ENCODE measurements at regions not wholly inside any gene's neighbourhood (a gene's known extent, or its start where the extent isn't known, plus 50 kb on each side); places are given as distances from the start of the nearest gene placed in this dataset.
A peak's percentile ranks its signal among the peaks of the same experiment; 100 is the strongest.

DNA sequence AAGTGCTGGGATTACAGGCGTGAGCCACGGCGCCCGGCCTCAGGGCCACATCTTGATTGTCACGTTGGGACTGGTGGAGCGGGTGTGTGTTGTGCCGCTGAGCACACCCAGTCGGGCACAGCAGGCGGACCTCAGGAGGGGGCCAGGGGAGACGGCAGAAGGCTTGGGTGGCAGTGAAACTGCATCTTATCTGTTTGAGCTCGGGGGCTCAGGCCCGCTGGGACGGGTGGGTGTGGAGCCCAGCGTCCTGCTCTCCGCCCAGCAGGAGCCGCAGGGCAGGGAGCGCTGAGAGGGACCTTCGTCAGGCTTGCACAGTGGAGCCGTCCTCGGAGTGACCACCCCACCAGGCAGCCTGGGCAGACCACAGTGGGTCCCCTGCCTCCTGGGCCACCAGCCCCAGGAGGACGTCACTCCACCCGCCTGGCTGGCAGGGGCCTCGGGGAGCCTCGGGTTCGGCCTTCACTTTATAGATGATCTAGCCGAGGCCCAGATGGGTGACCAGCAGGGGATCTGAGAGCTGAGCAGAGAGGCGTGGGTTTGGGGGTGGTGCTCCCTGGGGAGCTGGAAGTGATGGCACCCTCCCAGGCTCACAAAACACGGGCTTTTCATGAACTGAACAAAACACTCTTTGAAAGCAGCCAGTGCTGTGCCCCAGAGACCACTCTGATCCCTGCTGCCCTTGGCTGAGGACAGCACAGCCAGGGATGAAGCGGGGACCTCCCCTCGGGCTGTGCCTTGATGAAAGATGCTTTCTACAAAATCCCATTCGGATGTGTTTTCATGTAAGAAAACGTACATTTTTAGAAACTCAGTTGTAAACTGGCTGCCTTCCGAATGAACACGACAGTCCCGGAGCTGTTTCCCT, 181.1 kb downstream of the SEC14L1 start (continued):
- TF ChIP-seq, protein P1, sequence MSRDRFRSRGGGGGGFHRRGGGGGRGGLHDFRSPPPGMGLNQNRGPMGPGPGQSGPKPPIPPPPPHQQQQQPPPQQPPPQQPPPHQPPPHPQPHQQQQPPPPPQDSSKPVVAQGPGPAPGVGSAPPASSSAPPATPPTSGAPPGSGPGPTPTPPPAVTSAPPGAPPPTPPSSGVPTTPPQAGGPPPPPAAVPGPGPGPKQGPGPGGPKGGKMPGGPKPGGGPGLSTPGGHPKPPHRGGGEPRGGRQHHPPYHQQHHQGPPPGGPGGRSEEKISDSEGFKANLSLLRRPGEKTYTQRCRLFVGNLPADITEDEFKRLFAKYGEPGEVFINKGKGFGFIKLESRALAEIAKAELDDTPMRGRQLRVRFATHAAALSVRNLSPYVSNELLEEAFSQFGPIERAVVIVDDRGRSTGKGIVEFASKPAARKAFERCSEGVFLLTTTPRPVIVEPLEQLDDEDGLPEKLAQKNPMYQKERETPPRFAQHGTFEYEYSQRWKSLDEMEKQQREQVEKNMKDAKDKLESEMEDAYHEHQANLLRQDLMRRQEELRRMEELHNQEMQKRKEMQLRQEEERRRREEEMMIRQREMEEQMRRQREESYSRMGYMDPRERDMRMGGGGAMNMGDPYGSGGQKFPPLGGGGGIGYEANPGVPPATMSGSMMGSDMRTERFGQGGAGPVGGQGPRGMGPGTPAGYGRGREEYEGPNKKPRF (IDR thresholded peaks at IDR 0.05; ENCODE audit: low read depth, low read length), result no peak
- no peak for TF ChIP-seq ARID1B (IDR thresholded peaks at IDR 0.05)
- TF ChIP-seq DPF2 (IDR thresholded peaks at IDR 0.05), result 0 out of 2 replicates have a peak, but pooled peaks have one; percentile 33
- 0 out of 2 replicates have a peak, but pooled peaks have one; percentile 32 for TF ChIP-seq SUPT5H (IDR thresholded peaks at IDR 0.05)
- peak; percentile 56 for TF ChIP-seq RBBP5 (IDR thresholded peaks at IDR 0.05; ENCODE audit: borderline replicate concordance, insufficient read depth, low read length, poor library complexity, severe bottlenecking)
- no peak for TF ChIP-seq NFXL1 (CRISPR knock-in tag; IDR thresholded peaks at IDR 0.05)
- no peak for TF ChIP-seq DMBX1 (CRISPR knock-in tag; IDR thresholded peaks at IDR 0.05; ENCODE audit: borderline replicate concordance)
- TF ChIP-seq, protein P2, sequence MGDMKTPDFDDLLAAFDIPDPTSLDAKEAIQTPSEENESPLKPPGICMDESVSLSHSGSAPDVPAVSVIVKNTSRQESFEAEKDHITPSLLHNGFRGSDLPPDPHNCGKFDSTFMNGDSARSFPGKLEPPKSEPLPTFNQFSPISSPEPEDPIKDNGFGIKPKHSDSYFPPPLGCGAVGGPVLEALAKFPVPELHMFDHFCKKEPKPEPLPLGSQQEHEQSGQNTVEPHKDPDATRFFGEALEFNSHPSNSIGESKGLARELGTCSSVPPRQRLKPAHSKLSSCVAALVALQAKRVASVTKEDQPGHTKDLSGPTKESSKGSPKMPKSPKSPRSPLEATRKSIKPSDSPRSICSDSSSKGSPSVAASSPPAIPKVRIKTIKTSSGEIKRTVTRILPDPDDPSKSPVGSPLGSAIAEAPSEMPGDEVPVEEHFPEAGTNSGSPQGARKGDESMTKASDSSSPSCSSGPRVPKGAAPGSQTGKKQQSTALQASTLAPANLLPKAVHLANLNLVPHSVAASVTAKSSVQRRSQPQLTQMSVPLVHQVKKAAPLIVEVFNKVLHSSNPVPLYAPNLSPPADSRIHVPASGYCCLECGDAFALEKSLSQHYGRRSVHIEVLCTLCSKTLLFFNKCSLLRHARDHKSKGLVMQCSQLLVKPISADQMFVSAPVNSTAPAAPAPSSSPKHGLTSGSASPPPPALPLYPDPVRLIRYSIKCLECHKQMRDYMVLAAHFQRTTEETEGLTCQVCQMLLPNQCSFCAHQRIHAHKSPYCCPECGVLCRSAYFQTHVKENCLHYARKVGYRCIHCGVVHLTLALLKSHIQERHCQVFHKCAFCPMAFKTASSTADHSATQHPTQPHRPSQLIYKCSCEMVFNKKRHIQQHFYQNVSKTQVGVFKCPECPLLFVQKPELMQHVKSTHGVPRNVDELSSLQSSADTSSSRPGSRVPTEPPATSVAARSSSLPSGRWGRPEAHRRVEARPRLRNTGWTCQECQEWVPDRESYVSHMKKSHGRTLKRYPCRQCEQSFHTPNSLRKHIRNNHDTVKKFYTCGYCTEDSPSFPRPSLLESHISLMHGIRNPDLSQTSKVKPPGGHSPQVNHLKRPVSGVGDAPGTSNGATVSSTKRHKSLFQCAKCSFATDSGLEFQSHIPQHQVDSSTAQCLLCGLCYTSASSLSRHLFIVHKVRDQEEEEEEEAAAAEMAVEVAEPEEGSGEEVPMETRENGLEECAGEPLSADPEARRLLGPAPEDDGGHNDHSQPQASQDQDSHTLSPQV (IDR thresholded peaks at IDR 0.05), result peak; percentile 67; the same call in 1 of the 2 replicates
- no peak for TF ChIP-seq ESRRB (CRISPR knock-in tag; IDR thresholded peaks at IDR 0.05; ENCODE audit: borderline replicate concordance)
- no peak for TF ChIP-seq POLR2AphosphoS2 (IDR thresholded peaks at IDR 0.05; ENCODE audit: low read length)
- 0 out of 2 replicates have a peak, but pooled peaks have one; percentile 14 for TF ChIP-seq ARID2 (IDR thresholded peaks at IDR 0.05)
- TF ChIP-seq SMARCC2 (IDR thresholded peaks at IDR 0.05; ENCODE audit: low read depth), result peak; percentile 53; the same call in 1 of the 2 replicates
- TF ChIP-seq PTTG1 (tag; IDR thresholded peaks at IDR 0.05; ENCODE audit: low read depth), result no peak
- TF ChIP-seq ZNF282 (CRISPR knock-in tag; IDR thresholded peaks at IDR 0.05), result 0 out of 2 replicates have a peak, but pooled peaks have one; percentile 73
- TF ChIP-seq MYNN (IDR thresholded peaks at IDR 0.05), result peak; percentile 39; the same call in 1 of the 2 replicates
- no peak for TF ChIP-seq MYNN (CRISPR knock-in tag; IDR thresholded peaks at IDR 0.05)
- TF ChIP-seq, protein P3, sequence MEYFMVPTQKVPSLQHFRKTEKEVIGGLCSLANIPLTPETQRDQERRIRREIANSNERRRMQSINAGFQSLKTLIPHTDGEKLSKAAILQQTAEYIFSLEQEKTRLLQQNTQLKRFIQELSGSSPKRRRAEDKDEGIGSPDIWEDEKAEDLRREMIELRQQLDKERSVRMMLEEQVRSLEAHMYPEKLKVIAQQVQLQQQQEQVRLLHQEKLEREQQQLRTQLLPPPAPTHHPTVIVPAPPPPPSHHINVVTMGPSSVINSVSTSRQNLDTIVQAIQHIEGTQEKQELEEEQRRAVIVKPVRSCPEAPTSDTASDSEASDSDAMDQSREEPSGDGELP (CRISPR knock-in tag; IDR thresholded peaks at IDR 0.05; ENCODE audit: borderline replicate concordance), result peak; percentile 44; the same call in 1 of the 2 replicates
- no peak for TF ChIP-seq ZNF445 (CRISPR knock-in tag; IDR thresholded peaks at IDR 0.05; ENCODE audit: low read depth)
- TF ChIP-seq, protein P4, sequence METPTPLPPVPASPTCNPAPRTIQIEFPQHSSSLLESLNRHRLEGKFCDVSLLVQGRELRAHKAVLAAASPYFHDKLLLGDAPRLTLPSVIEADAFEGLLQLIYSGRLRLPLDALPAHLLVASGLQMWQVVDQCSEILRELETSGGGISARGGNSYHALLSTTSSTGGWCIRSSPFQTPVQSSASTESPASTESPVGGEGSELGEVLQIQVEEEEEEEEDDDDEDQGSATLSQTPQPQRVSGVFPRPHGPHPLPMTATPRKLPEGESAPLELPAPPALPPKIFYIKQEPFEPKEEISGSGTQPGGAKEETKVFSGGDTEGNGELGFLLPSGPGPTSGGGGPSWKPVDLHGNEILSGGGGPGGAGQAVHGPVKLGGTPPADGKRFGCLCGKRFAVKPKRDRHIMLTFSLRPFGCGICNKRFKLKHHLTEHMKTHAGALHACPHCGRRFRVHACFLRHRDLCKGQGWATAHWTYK (CRISPR knock-in tag; IDR thresholded peaks at IDR 0.05), result 0 out of 2 replicates have a peak, but pooled peaks have one; percentile 23
